GM19238 (cell line): ENCODE measurements at regions not wholly inside any gene's neighbourhood (a gene's known extent, or its start where the extent isn't known, plus 50 kb on each side); places are given as distances from the start of the nearest gene placed in this dataset.

Experiments
- DNase-seq: peaks from one replicate; pipeline ENCODE4 v3.0.0; 2011; ENCODE audit warnings: low spot score; ENCODE audit not compliant: insufficient read length

DNA sequence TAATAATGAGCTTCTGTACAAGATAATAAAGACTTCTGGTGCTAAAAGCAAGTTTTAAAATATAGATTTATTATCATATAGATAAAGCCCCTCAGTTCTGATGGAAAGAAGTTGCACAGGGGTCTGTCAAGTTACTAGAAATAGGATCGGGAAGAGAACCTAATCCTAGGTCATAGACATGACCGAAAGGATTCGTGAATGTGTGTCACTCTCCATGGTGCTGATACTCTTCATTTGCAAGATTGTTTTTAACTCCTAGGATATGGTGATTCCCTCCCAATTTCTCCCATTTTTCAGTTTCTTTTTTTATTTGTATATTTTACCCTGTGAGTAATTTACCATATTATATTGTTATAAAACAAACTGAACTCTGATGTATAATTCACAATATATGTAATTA lies 58.9 kb upstream of the CTNNA2 start:
- DNase-seq = no peak

DNA sequence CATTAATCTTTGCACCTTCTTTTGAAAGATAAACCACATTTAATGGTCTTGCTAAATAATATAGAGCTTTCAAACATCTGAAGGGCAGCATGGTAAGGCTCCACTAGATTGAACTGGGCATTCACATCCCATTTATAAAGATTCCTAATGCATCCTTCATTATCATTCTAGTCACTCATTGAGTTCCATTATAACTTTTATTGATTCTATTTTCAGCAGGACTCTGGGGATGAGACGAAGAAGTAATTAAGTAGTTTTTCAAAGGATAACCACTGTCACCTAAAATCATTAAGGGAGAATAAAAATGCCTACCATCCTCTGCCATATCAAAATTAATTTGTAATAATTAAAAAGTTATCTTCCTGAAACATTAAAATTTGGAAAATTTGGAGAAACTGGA lies 60.2 kb upstream of the CTNNA2 start:
- no peak for DNase-seq

DNA sequence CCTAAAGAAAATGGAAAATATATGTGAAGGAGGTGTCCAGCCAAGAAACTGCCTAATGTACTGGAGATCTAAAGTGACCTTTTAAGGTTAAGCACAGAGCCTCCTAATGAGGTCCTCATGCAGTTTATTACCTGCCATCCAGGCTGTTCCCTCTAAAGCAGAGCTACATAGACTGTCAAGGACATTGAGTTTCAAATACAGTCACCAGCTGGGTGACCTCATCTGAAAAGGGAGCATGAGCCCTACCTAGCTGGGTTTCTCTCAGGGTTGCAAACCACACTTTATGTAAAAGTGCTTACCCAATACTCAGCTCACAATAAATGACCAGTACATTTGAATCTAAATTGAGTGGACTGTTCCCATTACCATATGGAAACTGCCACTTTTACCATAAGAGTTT lies 65.4 kb upstream of the CTNNA2 start:
- DNase-seq = no peak

DNA sequence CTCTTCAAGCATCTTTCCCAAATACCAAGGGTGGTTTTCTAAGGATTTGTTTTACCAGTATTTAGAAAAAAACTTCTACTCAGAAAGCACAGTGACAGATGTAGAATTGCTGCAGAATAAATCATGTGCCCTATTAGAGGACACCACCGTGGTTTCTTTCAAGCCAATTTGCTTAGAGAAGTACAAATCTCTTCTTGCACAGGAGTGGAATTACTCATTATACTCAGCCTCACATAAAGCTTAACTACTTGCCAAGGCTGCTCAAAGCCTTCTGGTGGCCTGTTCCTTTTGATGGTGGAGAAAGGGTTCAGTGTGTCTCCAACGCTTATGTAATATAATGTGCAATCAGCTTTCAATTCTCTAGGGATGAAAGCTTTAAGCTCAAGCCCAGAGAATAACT lies 66.5 kb upstream of the CTNNA2 start:
- no peak for DNase-seq

DNA sequence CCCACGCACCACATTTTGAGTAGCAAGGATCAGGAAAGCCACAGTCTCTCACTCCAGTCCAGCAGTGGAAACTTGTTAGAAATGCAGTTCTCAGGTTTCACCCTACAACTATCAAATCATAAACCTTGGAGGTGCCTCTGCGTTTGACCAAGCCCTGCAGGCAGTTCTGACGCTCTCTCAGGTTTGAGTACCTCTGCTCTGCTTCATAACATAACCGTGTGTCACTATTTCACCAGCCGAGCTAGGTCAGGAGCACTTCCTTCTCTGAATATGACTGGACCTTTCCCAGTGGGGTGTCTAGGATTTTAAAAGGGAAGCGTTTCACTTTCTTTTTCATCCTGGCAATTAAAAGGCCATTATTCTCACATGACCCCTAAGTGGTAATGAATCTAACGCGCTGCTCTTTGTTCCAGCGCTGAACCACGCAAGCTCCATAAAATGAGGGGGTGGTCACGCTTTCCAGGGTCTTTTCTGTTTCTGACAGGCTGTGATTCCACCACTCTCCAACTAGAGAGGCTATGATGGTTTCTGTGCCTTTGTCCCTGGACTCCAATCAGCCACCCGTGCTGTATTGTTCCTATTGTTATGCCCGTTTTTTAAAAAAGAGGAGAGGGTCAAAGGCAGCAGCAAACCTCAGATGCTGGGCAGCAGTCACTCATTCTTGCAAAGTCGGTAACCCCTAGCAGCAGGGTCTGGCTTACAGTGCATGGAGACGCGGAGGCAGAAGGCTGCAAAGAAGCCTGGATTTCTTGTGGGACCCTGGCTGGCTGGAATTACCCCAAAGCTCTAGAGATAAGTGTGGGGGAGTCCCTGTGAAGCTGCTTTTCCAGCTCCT lies 75.2 kb upstream of the CTNNA2 start:
- DNase-seq = no peak

DNA sequence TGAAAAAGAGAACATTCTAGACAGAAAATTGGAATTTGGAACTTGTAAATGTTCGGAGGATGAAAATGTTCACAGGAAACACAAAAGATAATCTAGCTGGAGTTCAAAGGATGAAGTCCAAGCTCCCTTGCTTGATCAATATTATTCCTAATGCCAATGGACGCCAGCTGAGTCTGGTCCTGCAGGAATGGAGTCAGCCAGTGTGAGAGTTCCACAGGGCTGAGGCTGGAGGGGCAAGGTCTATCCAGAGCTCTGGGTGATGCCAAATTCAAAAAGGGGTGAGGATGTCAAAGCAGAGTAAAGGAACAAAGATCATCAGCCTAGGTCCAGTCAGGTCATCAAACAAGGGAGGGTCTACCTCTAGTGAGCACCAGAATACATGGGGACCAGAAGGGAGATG lies 78.5 kb upstream of the CTNNA2 start:
- DNase-seq = no peak

DNA sequence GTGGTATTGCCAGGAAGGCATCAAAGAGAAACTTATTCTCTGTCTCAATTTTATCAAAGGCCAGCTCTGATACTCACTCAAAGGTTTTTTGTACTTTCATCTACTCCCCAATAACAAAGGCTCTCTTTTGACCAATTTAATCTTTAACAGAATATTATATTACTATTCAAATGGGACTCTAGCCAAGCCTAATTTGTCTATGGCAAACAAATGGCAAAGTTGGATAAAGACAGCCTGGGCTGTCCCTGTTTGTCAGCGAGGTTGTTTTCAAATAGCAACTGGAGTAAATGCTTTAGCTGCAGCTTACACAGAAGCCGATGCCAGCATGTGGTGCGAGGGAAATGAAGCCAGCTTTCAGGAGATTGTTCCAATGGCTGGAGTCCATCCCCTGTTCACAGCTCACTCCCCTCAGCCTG lies 80.1 kb upstream of the CTNNA2 start:
- no peak for DNase-seq

DNA sequence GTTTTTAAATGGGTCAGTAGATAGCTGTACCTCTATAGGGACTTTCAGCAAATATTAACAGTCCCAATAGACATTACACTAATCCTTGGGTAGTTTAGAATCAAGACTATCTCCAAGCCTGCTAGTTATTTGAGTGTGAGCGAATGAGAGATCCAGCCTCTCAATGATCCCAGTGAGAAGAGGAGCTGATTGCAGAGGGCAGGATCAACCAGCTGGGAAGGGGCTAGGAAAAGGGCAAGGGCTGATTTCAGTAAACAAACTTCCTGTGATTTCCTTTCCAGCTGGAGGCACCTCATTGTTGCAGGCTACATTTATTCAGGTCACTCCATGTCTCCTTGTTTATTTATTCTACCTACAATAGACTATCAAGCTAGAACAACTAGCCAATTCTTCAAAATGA lies 84.1 kb upstream of the CTNNA2 start:
- DNase-seq = no peak

DNA sequence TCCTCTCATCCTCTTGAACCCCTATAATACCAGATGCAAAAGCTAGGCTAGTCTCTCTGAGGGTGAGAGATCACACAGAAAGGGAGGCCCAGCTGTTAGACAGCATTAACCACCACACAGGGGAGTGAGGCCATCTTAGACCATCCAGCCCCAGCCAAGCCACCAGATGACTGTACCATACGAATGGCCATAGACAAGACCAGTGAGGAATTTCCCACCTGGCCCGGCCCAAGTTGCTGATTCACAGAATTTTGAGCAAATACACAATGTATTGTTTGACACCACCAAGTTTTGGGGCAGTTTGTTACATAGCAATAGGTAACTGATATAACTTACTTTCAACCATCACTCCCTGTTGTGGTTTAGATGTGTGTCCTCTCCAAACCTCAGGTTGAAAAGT lies 98.2 kb upstream of the CTNNA2 start:
- no peak for DNase-seq

DNA sequence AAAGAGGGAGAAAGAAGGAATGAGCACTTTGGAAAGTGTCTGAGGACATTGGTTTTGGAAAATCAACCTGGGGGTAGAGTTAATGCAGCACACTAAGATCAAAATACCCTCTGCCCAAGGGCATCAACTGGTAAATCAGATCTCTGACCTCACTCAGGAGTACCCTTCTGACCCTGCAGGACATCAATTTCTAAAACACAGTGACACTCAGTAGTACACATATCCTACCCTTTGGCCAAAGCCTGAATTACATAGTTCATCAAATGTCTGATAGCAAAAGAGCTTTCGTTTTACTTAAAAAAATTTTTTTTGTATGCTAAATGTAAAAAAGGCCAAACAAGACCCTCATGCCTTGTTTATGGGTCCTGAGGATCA lies 118.4 kb upstream of the CTNNA2 start:
- no peak for DNase-seq

DNA sequence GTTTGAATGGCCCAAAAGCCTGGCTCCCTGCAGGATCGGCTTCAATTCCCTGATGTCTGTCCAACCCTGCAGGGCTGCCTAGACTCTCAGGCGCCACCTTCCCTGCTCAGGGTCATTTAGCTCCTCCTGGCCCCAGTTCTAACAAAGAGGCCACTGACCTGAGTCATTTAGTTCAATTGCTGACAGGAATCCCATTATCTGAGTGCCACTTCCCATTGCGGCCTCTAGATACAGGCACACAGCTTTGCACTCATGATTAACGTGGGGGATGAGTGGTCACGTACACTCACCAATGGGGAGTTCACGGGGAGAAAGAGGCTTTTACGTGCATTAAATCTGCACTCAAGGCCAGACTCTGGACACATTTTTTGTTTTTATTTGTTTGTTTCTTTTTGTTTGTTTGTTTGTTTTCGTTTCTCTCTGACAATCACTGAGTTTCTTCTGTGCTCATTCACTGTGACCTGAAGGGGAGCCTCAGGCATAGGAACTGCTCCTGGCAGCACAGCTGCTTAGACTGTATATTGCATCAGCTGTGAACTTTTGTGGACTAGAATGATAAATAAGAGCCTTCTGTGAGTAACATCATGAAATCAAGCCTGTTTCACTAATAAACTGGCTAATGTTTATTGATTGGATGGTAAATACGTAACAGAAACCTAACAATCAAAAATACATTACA lies 118.9 kb upstream of the CTNNA2 start:
- DNase-seq = no peak

DNA sequence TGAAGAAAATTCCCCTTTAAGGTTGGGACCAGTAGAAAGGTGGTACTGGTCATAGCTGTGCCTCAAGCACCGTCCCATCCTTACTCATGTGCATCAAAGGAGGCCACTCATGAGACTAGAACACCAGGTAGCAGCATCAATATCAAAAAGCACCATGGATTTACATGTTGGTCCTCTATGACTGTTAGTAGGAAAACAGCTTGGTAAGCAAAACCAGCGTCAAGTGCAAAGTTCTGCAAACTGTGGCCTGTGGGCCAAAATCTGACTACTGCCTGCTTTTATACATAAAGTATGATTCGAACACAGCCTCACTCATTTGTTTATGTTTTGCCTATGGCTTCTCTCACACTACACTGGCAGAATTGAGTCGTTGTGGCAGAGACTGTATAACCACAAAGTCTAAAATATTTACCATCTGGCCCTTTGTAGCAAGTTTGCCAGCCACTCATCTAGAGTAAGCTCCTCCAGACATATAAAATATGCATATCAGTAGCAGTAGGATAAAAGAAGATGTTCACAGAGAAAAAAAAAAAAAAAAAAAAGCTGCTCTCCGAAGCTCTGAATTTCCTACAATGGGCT lies 119.7 kb upstream of the CTNNA2 start:
- no peak for DNase-seq

DNA sequence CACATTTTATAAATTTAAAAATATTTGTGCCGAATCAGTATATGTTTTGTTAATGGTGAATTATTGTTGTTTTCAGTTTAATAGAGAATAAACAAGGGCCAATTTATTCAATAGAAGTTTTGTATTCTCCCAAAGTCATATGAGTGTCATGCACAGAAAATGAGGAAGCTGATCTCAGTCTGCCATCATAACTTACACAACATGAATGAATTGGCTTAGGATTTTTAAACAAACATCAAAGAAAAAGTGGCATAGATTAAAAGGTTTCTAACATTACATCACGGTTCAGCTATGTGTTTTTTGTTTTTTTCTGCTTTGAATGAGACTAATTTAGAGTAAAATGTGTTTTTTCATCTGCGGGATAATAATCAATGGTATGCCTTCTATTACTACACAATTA lies 123.4 kb upstream of the CTNNA2 start:
- no peak for DNase-seq

DNA sequence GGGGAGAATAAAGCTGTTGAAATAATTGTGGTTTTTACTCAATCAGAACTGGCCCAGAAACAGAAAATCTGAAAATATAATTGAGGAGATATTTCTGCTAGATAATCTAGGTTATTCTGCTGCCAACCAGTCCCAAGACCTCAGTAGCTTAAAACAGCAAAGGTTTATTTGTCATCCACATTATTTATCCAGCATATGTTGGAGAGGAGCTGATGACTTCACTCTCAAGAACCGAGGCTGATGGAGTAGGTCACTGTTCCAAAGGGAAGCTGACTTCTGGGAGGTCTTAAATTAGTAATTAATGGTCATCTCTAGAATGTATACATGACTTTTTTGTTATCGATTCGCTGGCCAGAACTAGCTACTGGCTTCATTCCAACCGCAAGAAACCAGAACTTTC lies 124.8 kb upstream of the CTNNA2 start:
- DNase-seq = no peak

DNA sequence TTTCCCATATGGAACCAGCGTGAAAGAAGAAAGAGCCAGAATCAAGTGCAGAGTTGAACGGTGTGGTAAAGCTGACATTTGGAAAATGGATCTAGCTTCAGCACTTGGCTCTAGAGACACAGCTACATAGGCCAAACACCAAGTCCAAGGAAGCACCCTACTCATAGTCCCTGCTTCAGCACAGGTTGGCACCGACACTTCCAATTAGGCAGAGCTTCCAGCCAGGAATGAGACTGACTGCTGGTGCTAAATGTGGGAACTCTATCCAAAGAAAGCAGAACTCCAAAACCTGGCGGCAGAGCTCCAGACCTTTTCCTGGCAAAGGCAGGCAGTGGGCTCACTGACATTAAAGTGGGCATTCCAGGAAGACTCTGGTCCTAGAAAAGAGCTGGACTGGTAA lies 125.4 kb upstream of the CTNNA2 start:
- DNase-seq = no peak

DNA sequence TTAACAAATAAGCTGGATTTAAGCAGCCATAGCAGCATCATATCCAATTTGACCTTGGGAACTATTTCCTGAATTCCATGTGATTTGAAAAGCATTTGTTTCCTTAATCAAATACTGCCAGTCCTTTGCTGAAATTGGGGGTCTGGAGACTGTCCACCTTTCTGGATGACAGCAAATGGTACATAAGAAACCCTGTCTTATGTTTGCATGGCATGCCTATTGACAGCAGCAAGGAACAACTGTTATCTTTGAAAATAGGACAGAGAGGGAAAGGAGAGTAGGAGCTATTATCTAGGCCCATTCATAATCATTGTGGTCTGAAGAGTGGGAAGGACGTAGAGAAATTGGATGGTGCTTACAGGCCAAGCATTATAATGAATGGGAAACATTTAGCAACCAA lies 129.2 kb upstream of the CTNNA2 start:
- no peak for DNase-seq

DNA sequence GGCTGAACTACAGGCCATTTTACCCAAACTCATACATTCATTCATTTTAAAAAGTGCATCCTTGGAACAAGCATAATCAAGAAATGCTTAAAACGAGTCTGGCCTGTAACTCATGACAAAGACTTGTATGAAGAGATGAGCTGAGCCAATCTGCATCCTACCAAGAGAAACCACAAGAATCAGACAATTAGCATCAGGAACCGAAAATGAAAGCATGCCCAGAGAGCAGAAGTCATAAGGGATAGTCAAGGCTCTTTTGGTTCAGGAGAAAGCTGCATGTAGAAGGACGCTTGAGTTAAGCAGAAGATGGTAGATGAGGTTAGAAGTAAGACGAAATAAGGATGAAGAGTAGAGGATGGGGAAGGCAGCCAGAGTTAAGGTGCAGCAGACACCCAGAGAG lies 137.0 kb upstream of the CTNNA2 start:
- no peak for DNase-seq

DNA sequence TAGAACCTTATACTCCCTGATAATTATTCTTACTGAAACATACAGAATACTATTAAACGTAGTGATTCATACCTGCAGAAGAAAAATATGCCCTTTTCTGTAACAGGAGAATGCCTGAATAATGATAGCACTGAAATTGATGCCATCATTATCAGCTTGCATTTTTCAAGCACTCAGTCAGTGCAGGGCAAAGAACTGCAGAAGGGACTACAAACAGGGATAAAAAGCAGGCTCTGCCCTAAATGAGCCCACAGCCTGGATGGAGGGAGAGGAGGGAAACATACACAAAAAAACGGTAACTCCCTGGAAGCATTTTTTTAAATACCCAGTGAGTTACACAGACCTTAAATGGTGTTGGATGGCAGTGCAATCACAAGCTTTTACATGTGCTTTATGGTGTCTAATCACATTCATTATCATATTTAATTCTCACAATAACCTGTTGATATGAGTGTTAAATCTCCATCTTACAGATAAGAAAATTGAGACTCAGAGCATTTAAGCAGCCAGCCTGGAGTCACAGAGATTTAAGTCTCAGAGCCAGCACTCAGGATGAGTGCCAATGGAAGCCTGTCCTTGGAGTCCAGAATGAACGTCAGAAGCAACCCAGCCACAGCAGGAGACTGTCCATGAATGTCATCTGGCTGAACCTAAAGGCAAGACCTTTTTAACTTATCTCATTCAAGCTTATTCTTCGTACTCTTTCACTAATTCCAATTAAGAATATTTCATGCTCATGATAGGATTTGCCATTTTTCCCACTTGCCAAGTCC lies 139.3 kb upstream of the CTNNA2 start:
- DNase-seq = no peak

DNA sequence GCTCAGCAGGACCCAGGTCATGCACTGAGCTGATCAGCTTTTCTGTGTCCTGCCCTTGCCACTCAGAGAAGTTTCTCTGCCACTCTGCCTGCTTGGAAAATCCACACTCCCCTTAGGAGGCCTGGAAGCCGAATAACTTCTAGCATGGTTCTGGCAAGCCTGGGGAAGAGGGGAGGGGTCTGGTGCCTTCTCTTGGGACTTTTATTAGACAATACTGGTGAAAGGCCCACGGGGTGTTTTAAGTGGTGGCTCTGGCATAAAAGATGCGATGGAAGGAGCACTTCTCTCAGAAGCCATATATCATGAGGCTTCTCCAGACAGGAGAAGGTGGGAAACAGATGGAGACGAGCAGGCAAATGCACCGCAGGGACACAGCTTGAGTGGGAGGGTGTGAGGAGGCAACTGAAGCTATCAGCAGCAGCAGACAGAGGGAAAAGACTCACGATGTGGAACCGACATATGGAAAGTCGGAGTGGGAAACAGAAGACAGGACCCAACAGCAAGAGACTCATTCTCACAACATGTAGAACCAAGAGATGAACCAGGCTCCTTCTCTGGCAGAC lies 141.8 kb upstream of the CTNNA2 start:
- DNase-seq = no peak

DNA sequence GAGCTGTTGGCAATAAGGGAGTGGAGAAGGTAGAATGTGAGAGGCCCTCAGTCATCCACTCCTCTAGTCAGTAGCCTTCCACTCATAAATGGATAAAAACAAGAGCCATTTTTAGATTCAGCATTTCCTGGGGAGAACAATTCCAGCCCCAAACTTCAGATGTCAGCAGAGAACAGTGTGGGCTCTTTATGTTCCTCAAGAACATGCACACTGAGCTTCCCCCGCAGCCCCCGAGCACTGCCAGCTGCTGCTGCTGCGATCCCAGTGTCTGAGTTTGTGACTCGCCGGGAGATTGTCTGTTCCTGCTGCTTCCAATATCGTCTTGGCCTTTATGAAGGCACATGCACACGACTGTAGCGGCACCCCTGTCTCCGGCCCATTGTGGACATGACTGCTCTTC lies 143.7 kb upstream of the CTNNA2 start:
- no peak for DNase-seq

DNA sequence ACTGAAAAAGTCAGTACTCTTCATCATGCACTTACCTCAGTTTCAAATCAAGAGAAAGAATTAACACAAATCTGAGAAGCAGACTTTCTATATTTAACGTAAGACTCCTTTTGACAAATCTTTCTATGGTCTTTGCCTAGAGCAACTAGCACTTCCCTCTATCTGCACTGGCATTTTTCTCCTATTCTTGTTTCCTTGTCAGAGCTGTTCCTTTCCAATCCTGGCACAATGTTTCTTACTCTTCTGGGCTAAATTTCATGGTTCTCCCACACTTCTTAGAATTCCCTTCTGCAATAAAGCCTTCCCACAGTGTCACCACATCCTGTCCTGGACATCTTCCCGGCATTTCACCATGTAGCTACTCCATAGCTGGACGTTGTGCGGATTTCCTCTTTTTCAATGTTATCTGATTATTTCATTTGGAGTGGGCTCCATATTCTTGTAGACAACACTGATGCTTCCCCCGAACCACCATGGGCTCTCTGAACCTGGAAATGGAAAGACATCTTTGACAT lies 144.7 kb upstream of the CTNNA2 start:
- no peak for DNase-seq

DNA sequence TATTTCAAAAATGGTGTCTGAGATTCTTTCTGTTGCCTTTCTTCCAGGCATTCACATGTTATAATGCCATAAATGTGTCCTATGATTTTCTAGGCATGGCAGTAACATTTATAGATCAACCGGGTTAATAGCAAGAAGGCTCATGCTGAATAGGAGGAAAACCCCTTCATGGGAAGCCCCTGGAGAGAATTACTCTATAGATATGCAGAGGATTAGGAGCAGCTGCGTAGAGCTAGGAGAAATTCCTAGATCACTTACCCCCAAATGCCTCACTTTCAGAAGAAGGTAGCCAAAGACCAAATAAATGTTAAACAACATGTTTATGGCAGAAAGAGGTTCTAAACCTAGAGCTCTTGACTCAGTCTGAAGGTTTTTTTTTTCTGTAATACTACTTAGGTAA lies 153.4 kb upstream of the CTNNA2 start:
- no peak for DNase-seq
